ENCODE measurements at regions not wholly inside any gene's neighbourhood (a gene's known extent, or its start where the extent isn't known, plus 50 kb on each side); places are given as distances from the start of the nearest gene placed in this dataset.

DNA sequence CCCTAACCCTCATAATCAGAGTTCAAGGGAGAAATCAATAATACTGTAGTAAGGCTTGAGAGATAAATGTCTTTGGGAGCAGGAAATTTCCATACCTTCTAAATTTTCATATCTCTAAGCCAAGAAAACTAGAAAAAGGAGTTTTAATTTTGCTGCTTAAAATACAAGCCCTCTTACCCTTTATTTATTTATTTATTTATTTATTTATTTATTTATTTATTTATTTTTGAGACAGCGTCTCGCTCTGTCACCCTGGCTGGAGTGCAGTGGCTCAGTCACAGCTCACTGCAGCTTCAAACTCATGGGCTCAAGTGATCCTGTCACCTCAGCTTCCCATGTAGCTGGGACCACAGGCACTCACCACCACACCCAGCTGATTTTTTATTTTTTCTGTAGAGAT lies 69.0 kb upstream of the GNAO1 start:
- TF ChIP-seq, protein P1, sequence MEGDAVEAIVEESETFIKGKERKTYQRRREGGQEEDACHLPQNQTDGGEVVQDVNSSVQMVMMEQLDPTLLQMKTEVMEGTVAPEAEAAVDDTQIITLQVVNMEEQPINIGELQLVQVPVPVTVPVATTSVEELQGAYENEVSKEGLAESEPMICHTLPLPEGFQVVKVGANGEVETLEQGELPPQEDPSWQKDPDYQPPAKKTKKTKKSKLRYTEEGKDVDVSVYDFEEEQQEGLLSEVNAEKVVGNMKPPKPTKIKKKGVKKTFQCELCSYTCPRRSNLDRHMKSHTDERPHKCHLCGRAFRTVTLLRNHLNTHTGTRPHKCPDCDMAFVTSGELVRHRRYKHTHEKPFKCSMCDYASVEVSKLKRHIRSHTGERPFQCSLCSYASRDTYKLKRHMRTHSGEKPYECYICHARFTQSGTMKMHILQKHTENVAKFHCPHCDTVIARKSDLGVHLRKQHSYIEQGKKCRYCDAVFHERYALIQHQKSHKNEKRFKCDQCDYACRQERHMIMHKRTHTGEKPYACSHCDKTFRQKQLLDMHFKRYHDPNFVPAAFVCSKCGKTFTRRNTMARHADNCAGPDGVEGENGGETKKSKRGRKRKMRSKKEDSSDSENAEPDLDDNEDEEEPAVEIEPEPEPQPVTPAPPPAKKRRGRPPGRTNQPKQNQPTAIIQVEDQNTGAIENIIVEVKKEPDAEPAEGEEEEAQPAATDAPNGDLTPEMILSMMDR (IDR thresholded peaks at IDR 0.05) = no peak
- TF ChIP-seq EP300 (IDR thresholded peaks at IDR 0.05) = no peak
